Activated CD4-positive, alpha-beta T cell treated with anti-CD3 and anti-CD28 coated beads, Interleukin-2, amount 50 U/mL, for 16 hours (primary cell): ENCODE measurements at regions not wholly inside any gene's neighbourhood (a gene's known extent, or its start where the extent isn't known, plus 50 kb on each side); places are given as distances from the start of the nearest gene placed in this dataset.
"Not testable (repeated sequence)": the region's sequence is repeated elsewhere in the genome, so short reads cannot be mapped to it uniquely, and the experiment has no call there.

Experiments used
- DNase-seq: peaks from one replicate; pipeline ENCODE4 v3.0.0-alpha.2; 2020

DNA sequence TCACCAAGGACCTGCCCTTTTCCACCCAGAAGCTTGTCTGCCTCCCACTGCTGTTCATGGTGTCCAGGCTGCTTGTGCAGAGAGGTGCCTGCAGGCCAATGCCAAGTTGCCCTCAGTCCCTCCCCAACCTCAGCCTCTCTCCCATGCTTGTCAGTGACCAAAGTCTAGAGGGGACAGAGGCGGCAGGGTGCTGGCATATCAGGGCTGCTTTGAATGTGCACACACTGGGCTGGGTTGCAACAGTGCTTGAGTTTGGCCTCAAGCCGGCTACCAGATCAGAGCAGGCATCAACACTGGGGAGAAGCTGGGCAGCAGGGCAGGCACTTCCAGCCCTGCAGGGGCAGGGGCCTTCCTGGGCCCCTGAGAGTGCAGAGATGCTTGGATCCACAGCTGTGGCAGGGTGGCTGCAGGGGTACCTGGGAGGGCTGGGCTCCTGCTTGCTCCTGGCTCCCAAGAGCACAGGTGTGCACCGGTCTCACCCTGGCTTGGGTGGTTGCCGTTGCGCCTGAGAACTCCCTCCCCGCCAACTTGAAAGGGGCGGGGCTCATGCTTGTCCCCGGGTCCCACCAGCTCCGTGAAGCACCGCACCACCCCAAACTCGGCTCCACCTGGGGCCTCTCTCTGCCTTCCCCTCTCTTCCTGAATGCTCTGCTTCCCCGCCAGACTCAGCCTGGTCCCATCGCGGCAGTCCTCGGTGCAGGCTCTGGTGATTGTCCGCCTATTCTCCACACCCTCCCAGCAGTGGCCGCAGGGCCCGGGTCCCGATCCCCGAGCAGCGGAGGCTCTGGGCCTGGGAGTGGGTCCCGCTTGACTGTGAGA, 1681.9 kb upstream of the ADGRL3 start:
- no peak for DNase-seq

- DNase-seq: no peak
These were observed 1674.2 kb upstream of the ADGRL3 start for GRCh38 chr4:59525885-59526284.

DNA sequence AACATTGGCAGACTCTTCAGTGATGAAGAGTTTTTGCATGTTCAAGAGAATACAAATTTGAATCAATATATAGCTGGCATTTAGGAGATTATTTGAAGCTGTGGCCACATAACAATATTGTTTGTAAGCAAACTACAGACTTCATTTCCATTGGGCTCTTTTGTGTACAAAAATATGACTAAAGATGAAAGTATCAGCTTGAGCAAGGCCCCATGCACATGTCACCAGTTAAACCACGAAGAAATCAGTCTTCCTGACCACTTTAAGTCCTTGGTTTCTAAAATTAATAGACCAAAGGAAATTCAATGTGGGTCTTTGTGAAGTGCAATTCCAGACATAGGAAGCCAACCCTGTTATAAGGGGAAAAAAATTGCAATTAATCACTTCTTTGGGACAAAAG, 1664.6 kb upstream of the ADGRL3 start:
- DNase-seq: peak; percentile 6

- DNase-seq: no peak
These were observed 1663.7 kb upstream of the ADGRL3 start for GRCh38 chr4:59536428-59536827.

DNA sequence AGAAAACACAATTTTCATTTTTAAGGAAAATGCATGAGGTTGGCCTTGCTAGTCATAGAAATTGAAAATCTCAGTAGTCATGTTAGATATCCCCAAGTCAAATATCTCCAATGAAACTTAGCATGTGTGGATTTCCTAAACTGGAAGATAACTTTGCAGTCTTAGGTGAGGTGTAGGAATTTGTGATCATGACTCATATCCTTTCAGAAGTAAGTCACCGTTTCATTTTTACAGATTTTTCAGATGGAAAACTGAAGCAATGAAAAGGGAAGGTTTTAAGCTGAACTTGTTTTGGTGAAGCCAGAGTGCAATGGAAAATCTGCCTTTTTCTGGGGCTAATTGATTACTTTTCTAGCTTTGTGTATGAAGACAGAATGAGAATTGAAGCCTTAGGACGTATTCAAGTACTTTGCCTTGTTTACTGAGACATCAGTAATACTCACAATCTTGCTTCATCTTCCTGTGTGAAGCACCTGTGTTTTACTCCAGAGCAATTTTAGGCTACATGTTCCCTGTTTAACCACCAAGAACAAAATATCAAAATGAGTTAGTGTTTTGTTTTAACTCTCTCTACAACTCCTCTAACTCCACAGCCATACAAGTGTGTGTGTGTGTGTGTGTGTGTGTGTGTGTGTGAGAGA, 1662.8 kb upstream of the ADGRL3 start:
- DNase-seq: peak; percentile 8

GRCh38 chr4:59539401-59539800, 1660.7 kb upstream of the ADGRL3 start:
- no peak for DNase-seq

- no peak for DNase-seq
These were observed 1659.8 kb upstream of the ADGRL3 start for GRCh38 chr4:59540311-59540710.

DNA sequence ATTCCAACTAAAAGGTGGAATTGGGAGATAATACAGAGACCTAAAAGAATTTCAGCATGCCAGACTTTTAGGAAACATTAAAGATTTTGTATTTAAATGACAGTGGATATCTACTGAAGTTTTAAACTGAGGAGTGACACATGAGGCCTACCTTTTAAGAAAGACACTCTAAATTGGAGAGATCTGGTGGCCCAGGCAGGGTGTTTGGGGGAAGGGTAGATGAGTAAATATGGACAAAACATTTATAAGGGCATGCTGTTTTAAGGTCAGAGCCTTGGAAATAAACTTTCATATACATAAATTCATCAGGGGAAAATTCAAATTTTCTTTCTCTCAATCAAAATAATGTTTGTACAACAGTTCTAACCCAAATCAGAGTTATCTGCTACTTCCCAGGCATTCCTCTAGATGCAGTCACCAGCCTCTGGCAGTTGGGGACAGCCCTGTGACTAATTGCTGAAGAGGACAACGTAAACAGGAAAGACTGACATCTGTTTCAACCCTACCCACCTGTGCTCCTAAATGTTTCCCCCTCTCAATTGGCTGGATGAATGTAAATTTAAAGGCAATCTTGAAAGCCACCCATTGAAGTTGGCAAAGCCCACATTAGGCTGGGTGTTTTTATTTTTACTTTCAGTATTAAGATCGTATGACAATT, 1646.9 kb upstream of the ADGRL3 start:
- peak; percentile 18 for DNase-seq

- no peak for DNase-seq
These were observed 1646.4 kb upstream of the ADGRL3 start for GRCh38 chr4:59553721-59554091.

- DNase-seq: not testable (repeated sequence)
These were observed 1643.9 kb upstream of the ADGRL3 start for GRCh38 chr4:59556191-59556590.

GRCh38 chr4:59560141-59560648, 1639.9 kb upstream of the ADGRL3 start:
- not testable (repeated sequence) for DNase-seq

- DNase-seq: no peak
These were observed 1634.3 kb upstream of the ADGRL3 start for GRCh38 chr4:59565836-59566235.

GRCh38 chr4:59570860-59571476, 1629.2 kb upstream of the ADGRL3 start:
- no peak for DNase-seq

DNA sequence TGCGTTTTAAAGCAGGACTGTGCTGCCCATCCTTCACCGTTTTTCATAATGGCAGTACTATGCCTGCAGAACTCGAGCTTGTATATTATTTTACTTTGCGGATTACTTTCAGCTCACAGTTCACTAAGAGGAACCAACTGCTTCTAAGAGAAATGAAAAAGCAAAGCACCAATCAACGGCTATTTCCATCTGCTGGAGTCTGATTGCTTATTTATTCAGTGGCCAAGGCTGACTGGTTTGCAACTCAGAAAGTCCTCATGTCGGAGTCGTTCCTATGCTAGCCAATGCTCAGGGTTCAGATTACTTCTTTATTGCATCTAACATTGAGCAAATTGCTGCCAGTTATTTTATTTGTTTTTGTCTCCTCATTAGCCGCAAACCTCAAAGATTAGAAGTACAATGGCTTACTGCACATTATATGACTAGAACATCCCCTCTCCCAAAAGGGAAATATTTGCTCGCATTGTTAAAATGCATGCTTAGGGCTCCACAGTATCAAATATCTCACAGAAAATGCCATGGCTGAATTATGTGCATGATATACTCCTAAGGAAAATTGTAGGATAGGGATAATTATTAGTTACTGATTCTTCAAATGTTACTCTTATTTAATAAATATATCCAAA, 1628.2 kb upstream of the ADGRL3 start:
- DNase-seq: no peak

- no peak for DNase-seq
These were observed 1616.1 kb upstream of the ADGRL3 start for GRCh38 chr4:59583845-59584568.

DNA sequence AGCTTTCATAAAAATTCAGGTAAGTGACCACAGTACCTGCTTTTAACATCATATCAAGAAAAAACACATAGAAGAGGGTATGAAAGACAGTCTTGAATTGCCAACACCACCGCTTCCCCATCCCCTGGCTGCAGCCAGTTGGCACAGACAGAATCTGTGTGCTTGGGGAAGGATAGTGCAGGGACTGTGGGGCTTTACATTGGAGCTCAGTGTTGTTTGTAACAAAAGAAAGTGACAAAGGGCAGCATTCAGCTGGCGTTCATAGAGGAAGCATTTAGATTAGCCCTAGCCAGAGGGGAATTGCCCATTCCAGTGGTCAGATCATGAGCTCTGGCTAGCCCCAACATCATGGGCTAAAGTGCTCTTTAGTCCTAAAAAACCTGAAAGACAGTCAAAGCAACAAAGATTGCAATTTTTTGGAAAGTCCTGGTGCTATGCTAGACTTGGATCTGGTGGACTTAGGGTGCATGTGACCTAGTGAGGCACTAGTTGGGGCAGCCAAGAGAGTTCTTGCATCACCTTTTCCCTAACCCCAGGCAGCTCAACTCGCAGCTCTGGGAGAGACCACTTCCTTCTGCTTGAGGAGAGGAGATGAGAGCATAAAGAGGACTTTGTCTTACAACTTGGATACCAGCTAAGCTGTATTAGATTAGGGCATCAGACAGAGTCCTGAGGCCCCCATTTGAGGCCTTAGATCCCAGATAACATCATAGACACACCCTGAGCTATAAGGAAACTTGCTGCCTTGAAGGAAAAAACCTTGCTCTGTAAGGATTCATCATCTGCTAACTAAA, 1602.4 kb upstream of the ADGRL3 start:
- DNase-seq: no peak

DNA sequence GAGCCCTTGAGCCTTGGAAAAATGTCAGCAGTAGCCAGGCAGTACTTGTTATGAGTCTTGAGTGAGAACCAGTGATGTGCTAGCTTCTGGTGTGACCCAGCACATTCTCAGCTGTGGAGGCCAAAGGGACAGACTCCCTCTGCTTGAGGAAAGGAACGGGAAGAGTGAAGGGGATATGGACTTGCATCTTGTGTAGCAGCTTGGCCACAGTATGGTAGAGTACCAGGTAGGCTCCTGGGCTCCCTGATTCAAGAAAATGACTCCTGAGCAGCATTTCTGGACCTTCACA, 1601.9 kb upstream of the ADGRL3 start:
- DNase-seq: no peak

- no peak for DNase-seq
These were observed 1591.7 kb upstream of the ADGRL3 start for GRCh38 chr4:59608466-59608865.

- no peak for DNase-seq
These were observed 1587.9 kb upstream of the ADGRL3 start for GRCh38 chr4:59612235-59612634.

DNA sequence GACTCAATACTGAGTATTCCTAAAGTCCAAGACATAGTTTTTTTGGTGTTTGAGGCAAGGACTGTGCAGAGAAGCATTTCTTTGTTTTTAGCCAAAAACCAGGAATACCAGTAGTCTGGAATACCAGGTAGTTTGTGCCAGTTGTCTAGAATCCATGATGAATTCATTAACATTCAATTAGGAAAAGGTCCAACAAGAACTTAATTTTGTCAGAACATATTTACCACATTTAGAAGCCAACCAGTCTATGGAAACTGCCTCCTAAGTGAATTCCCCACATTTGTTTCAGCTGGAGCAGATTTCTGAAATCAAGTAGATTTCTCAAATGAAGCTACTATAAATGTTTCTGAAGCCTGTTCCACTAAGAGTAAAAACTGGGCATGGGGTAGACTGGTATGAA, 1584.8 kb upstream of the ADGRL3 start:
- DNase-seq: no peak

DNA sequence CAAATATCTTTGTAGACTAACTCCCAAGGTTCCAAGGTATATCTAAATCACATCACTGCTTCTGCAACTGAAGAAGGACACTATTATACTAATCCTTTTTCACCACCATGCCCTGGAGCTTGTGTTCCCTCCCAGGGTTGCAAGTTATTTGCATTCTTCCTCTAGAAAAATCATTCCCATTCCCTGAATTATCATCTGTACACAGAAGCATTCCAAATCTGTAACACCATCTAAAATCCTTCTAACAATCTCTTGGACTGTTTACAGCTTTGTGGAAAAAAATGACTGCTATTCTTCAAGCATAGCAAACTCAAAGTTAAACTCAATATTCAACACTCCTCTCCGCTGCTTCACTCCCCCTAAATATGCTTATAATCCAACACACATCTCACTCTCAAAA, 1570.8 kb upstream of the ADGRL3 start:
- DNase-seq: no peak

- no peak for DNase-seq
These were observed 1569.9 kb upstream of the ADGRL3 start for GRCh38 chr4:59630235-59630634.
